ENCODE measurements at regions not wholly inside any gene's neighbourhood (a gene's known extent, or its start where the extent isn't known, plus 50 kb on each side); places are given as distances from the start of the nearest gene placed in this dataset.

DNA sequence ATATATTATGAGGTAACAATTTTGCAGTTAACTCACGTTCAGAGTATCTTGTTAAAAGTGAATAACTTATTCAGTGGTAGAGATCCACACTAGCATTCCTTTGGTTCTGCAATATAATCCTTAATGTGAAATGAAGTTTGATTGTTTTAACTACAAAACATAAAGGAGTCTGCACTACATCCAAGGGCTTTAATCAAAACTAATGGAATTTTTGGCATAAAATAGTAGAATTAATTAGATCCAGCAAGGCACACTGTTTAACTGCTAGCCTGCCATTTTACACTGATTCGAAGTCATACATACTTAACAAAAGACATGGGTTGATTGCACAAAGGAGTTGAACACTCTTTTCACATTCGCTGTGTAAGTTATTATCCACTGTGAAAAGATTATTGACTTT, 263.0 kb upstream of the ROBO2 start:
- in situ Hi-C loops (cut with HindIII; ENCODE audit: low sequenced_read_pairs): no loop called here
- TF ChIP-seq, protein P1, sequence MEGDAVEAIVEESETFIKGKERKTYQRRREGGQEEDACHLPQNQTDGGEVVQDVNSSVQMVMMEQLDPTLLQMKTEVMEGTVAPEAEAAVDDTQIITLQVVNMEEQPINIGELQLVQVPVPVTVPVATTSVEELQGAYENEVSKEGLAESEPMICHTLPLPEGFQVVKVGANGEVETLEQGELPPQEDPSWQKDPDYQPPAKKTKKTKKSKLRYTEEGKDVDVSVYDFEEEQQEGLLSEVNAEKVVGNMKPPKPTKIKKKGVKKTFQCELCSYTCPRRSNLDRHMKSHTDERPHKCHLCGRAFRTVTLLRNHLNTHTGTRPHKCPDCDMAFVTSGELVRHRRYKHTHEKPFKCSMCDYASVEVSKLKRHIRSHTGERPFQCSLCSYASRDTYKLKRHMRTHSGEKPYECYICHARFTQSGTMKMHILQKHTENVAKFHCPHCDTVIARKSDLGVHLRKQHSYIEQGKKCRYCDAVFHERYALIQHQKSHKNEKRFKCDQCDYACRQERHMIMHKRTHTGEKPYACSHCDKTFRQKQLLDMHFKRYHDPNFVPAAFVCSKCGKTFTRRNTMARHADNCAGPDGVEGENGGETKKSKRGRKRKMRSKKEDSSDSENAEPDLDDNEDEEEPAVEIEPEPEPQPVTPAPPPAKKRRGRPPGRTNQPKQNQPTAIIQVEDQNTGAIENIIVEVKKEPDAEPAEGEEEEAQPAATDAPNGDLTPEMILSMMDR (IDR thresholded peaks at IDR 0.05; ENCODE audit: low read depth, low read length): no peak

DNA sequence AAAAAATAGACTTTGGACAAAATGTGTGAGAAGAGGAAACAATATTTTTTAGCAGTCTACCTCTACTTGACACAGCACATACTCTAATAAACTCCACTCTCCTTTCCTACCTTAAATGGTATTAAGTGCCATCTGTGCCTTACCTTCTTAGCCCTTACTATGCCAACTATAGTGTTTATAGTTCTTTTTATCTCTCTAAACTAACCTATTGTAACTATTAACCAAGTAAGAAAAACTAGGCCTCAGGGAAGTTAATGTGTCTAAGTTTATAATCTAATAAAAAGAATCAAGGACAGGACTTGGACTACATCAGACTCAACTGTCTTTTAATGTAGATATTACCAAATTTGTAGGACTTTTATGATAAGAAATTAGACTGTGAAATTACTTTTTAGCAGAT, 251.7 kb upstream of the ROBO2 start:
- TF ChIP-seq, protein P1 (IDR thresholded peaks at IDR 0.05; ENCODE audit: low read depth, low read length): no peak
- in situ Hi-C loops (cut with HindIII; ENCODE audit: low sequenced_read_pairs): no loop called here
- DNase-seq (ENCODE audit: low read depth, low spot score): no peak
- H3K4me3 ChIP-seq (ENCODE audit: low read depth, low read length): no peak overlapping the region

More for the DNA sequence above, 263.0 kb upstream of the ROBO2 start:
- H3K4me3 ChIP-seq (ENCODE audit: low read depth, low read length): no peak overlapping the region
- DNase-seq (ENCODE audit: low read depth, low spot score): no peak

- DNase-seq (ENCODE audit: low read depth, low spot score): no peak
- H3K4me3 ChIP-seq (ENCODE audit: low read depth, low read length): no peak overlapping the region
- TF ChIP-seq, protein P1 (IDR thresholded peaks at IDR 0.05; ENCODE audit: low read depth, low read length): no peak
- in situ Hi-C loops (cut with HindIII; ENCODE audit: low sequenced_read_pairs): no loop called here
These were observed 250.7 kb upstream of the ROBO2 start for GRCh38 chr3:76789237-76789636.

- in situ Hi-C loops (cut with HindIII; ENCODE audit: low sequenced_read_pairs): no loop called here
- H3K4me3 ChIP-seq (ENCODE audit: low read depth, low read length): no peak overlapping the region
- no peak for DNase-seq (ENCODE audit: low read depth, low spot score)
These were observed 228.5 kb upstream of the ROBO2 start for GRCh38 chr3:76811418-76811817.

GRCh38 chr3:76812649-76813242, 227.2 kb upstream of the ROBO2 start:
- in situ Hi-C loops (cut with HindIII; ENCODE audit: low sequenced_read_pairs): no loop called here
- TF ChIP-seq, protein P1 (IDR thresholded peaks at IDR 0.05; ENCODE audit: low read depth, low read length): no peak
- DNase-seq (ENCODE audit: low read depth, low spot score): no peak
- H3K4me3 ChIP-seq (ENCODE audit: low read depth, low read length): no peak overlapping the region

More at GRCh38 chr3:76811418-76811817, 228.5 kb upstream of the ROBO2 start:
- TF ChIP-seq, protein P1 (IDR thresholded peaks at IDR 0.05; ENCODE audit: low read depth, low read length): no peak

DNA sequence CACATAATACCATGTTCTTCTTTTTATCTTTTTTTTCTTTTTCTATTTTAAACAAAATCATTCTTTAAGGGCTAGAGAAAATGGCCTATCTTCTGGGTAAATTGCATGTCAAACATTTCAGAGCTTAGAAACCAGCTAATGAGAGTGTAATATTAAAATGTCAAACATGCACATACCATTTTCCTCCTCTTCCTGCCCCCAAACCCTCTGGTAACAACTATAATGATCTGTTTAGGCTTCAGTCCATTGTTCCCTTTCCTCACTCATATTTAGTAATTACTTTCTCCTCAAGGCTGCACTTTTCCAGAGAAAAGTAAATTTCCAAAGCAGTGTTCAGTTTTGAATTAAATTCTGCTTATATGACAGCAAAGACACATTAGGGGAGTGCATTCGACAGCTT, 224.3 kb upstream of the ROBO2 start:
- TF ChIP-seq, protein P1 (IDR thresholded peaks at IDR 0.05; ENCODE audit: low read depth, low read length): no peak
- no peak overlapping the region for H3K4me3 ChIP-seq (ENCODE audit: low read depth, low read length)
- in situ Hi-C loops (cut with HindIII; ENCODE audit: low sequenced_read_pairs): no loop called here
- no peak for DNase-seq (ENCODE audit: low read depth, low spot score)
